ENCODE measurements at regions not wholly inside any gene's neighbourhood (a gene's known extent, or its start where the extent isn't known, plus 50 kb on each side); places are given as distances from the start of the nearest gene placed in this dataset.

DNA sequence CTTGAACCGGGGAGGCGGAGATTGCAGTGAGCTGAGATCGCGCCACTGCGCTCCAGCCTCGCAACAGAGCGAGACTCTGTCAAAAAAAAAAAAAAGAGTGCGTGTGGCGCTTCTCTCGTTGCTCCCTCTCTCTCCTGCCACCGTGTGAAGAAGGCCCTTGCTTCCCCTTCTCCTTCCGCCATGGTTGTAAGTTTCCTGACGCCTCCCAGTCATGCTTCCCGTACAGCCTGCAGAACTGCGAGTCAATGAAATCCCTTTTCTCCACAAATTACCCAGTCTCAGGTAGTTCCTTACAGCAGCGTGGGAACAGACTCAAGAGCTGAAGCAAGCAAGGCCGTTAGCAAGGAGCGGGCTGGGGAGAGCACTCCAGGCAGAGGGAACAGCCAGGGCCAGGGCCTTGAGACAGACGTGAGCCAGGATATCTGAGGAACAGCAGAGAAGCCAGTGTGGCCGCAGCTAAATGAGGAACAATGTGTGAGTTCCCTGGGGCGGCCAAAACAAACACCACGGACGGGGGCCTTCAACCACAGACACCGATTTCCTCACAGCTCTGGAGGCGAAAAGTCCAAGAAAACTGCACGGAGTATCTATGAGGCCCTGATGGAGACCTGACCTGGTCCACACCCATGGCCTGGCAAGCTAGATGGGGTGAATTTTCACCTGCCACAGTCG is 54.2 kb upstream of the ETS2 start:
- H3K4me1 ChIP-seq (ENCODE audit: control insufficient read depth, insufficient read depth, low read length) = no peaks in the 10 kb centered on the region
- DNase-seq (ENCODE audit: low read depth, low spot score) = no peak
- H3K27me3 ChIP-seq (ENCODE audit: control insufficient read depth, insufficient read depth, low read length) = no peaks in the 10 kb centered on the region
- H3K36me3 ChIP-seq (ENCODE audit: control insufficient read depth, insufficient read depth, low read length) = no peaks in the 10 kb centered on the region
- H3K9me3 ChIP-seq (ENCODE audit: control insufficient read depth, insufficient read depth, low read length) = no peaks in the 10 kb centered on the region
- no peak overlapping the region for H3K4me3 ChIP-seq (ENCODE audit: low read length)
- no CpG with 5 or more reads among the region's 27 CpGs for WGBS (ENCODE audit: insufficient coverage, insufficient read length)
- no peak overlapping the region for H3K27ac ChIP-seq (ENCODE audit: low read length)

DNA sequence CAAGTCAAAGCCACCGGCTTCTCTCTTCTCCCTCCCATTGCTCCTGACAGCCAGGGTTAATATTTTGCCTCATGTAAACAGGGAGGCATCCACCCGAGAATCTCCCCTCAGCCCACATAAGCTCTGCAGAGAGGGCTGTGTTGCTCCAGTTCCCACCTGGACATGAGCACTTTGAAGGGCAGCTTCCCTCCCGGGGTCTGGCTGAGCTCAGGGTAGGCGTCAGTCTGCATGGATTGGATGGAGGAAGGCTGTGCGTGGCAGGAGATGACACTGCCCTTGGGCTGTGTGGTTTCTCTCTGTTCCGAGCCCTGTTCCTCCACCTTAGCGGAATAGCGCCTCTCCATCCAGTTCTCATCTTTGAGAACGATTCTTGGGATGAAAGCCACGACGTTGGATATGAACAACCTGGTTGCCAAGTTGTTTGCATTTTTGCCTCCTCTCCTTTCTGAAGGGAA is 53.7 kb upstream of the ETS2 start:
- no CpG with 5 or more reads among the region's 11 CpGs for WGBS (ENCODE audit: insufficient coverage, insufficient read length)
- no peak for DNase-seq (ENCODE audit: low read depth, low spot score)
- no peak overlapping the region for H3K27ac ChIP-seq (ENCODE audit: low read length)
- no peaks in the 10 kb centered on the region for H3K27me3 ChIP-seq (ENCODE audit: control insufficient read depth, insufficient read depth, low read length)
- H3K4me3 ChIP-seq (ENCODE audit: low read length) = no peak overlapping the region
- no peaks in the 10 kb centered on the region for H3K36me3 ChIP-seq (ENCODE audit: control insufficient read depth, insufficient read depth, low read length)
- H3K9me3 ChIP-seq (ENCODE audit: control insufficient read depth, insufficient read depth, low read length) = no peaks in the 10 kb centered on the region
- H3K4me1 ChIP-seq (ENCODE audit: control insufficient read depth, insufficient read depth, low read length) = no peaks in the 10 kb centered on the region

DNA sequence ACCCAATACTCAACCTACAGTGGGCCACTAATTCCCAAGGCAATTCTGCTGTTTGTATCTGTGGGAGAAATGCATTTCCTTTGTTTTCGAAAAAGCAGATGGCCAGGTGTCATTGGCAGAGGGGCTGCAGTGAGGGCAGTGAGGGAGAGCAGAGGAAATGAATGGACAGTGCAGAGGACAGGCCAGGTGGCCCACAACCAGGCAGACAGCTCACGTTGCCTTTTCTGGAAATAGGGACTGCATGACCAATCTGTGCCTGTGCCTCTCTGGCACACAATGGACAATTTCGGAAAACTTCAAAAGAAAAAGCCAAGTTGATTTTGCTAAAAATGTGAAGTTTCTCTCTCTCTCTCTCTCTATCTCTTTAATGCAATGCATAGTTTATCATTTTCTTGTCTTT is 52.6 kb upstream of the ETS2 start:
- no peaks in the 10 kb centered on the region for H3K9me3 ChIP-seq (ENCODE audit: control insufficient read depth, insufficient read depth, low read length)
- no CpG with 5 or more reads among the region's 3 CpGs for WGBS (ENCODE audit: insufficient coverage, insufficient read length)
- no peak overlapping the region for H3K4me3 ChIP-seq (ENCODE audit: low read length)
- H3K36me3 ChIP-seq (ENCODE audit: control insufficient read depth, insufficient read depth, low read length) = no peaks in the 10 kb centered on the region
- no peak for DNase-seq (ENCODE audit: low read depth, low spot score)
- H3K27me3 ChIP-seq (ENCODE audit: control insufficient read depth, insufficient read depth, low read length) = no peaks in the 10 kb centered on the region
- H3K4me1 ChIP-seq (ENCODE audit: control insufficient read depth, insufficient read depth, low read length) = no peaks in the 10 kb centered on the region
- H3K27ac ChIP-seq (ENCODE audit: low read length) = no peak overlapping the region

DNA sequence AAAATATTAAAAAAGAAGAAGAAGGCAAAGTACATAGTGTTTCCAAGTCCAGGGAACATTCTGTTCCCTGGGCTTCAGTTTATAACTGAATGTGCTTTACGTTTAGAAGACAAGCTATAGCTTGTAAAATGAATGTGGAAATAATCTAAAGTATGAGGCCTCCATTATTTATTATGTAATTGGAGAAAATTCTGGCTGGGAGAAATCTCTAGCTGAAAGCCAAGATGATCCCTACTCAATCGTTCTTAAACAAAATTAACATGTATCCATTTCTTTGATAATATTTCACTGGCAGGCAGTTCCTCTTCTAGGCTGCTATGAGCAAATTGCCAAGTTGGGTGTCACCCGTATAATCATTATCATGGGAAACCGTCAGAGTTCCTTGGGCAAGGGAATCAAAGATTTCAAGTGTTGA is 52.2 kb upstream of the ETS2 start:
- Histone ChIP-seq H3K27me3 (ENCODE audit: control insufficient read depth, insufficient read depth, low read length) (no peaks in the 10 kb centered on the region), H3K4me3 (ENCODE audit: low read length) (no peak overlapping the region), H3K27ac (ENCODE audit: low read length) (no peak overlapping the region), H3K9me3 (ENCODE audit: control insufficient read depth, insufficient read depth, low read length) (no peaks in the 10 kb centered on the region), H3K36me3 (ENCODE audit: control insufficient read depth, insufficient read depth, low read length) (no peaks in the 10 kb centered on the region), H3K4me1 (ENCODE audit: control insufficient read depth, insufficient read depth, low read length) (no peaks in the 10 kb centered on the region)
- no peak for DNase-seq (ENCODE audit: low read depth, low spot score)
- no CpG with 5 or more reads among the region's 4 CpGs for WGBS (ENCODE audit: insufficient coverage, insufficient read length)
